DMS79 (cell line): ENCODE measurements at regions not wholly inside any gene's neighbourhood (a gene's known extent, or its start where the extent isn't known, plus 50 kb on each side); places are given as distances from the start of the nearest gene placed in this dataset.
A peak's percentile ranks its signal among the peaks of the same experiment; 100 is the strongest.
"Not testable (repeated sequence)": the region's sequence is repeated elsewhere in the genome, so short reads cannot be mapped to it uniquely, and the experiment has no call there.

Source experiments
- DNase-seq: peaks from one replicate; lab custom pipeline; 2025; lab: John Stamatoyannopoulos, UW

DNA sequence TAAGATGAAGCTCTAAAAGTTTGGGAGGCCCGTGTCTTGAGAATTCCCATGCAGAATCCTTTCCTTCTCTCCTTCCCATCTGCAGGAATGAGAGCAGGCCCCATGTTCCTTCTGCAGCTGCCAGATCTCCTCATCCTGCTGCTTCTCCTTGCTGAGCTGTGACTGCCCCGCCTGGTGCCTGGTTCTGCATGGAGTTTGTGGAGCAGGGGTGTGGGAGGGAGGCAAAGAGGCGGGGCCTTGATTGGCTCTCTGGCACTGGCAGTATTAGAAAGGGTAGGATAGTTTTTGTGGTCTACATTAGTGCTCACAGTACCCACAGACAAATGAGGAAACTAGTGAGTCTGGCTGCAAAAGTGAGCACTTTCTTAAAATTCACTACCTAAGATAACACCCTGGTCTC is 91.1 kb upstream of the CLPB start:
- no peak for DNase-seq

DNA sequence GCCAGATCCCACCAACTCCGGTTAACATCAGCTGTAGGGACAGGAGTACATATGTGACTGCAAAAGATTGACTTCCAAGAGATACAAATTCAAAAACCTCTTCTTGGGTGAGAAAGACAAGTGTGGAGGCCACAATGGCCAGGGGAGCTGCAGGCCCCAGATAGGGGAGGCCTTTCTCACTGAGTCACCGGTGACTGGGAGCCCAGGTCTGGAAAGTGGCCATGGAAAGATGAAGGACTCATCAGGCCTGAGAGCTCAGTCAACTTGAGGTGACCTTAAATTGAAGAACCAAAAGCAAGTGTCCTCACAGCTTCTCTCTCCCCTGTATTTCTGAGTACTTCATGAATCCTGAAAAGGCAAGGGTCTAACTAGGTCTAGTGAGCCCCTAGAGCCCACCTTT is 90.4 kb upstream of the CLPB start:
- DNase-seq: no peak

DNA sequence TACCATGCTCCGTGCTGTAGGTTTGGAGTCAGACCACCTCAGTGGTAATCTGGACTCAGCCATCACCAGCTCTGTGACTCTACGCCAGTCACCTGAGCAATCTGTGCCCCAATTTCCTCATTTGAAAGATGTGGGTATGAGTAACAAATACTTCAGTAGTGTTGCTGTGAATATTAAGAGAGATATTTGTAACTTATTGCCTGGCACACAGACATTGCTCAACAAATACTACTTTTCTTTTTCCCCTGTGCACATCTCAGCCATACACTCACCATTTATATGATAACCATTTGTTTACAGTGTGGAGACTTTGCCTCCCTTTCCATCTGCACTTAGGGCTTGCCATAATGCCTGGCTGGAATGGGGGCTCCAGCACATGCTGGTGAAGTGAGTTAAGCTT is 89.7 kb upstream of the CLPB start:
- no peak for DNase-seq

DNA sequence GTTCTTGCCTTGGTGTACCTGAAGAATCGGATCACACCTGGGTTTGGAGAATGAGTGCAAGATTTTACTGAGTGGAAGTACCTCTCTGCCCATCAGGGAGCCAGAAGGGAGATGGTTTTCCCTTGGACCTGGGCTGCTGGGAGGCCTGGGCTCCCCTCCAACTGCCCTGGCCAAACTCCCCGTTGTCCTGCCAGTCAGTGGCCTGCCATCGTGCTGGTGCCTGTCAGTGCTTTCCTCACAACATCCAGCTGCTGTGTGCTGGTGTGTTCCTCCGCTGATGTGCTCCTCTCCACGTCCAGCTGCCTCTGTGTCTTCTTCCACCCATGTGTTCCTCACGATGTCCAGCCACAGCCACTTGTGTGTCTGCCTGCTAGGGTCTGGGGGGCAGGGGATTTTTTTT is 87.9 kb upstream of the CLPB start:
- no peak for DNase-seq

DNA sequence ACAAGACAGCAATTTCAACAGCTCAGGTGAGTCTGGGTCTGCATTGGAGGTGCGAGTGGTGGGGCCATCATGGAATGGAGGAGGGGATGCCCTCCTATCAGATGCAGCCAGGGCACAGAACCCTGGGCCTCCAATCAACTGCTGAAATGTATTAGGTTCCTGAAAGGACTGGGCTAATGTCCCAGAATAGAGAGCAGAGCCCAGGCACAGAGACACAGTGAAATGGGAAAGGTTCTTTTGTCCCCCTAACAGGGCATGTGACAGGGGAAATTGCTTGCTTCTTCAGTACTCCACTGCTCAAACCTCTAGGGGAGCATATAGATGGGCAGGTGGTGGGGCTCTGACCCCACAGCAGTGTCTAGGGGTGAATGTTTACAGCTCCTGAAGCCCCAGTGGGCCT is 87.3 kb upstream of the CLPB start:
- no peak for DNase-seq

DNA sequence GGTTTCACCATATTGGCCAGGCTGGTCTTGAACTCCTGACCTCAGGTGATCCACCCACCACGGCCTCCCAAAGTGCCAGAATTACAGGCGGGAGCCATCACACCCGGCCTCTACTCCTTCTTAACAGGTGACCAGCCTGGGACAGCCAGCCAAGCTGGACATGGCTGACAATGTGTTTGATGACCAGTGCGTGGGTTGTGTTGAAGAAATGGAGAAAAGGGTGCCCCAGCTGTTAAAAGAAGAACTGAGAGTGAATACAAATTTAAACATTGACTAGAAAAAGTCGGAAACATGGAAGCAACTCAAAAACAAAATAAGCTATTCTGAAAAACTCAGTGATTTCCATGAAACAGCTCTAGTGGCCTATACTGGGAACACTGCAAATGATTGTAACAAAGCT is 86.5 kb upstream of the CLPB start:
- no peak for DNase-seq

DNA sequence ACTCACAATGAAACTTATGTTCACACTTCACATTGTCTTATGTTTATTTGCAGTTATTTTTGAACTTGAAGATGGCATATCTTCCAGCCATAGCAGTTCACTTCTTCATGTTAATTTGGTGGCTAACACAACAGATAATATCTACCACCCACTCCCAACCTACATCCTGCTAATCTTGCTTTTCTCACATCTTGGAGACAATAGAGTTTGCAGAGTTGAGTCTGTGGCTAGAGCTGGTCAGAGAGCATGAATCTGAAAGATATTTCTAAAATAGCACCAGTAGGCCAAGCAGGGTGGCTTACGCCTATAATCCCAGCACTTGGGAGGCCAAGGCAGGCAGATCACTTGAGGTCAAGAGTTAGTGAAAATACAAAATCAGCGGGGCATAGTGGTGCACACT is 85.6 kb upstream of the CLPB start:
- DNase-seq: not testable (repeated sequence)

DNA sequence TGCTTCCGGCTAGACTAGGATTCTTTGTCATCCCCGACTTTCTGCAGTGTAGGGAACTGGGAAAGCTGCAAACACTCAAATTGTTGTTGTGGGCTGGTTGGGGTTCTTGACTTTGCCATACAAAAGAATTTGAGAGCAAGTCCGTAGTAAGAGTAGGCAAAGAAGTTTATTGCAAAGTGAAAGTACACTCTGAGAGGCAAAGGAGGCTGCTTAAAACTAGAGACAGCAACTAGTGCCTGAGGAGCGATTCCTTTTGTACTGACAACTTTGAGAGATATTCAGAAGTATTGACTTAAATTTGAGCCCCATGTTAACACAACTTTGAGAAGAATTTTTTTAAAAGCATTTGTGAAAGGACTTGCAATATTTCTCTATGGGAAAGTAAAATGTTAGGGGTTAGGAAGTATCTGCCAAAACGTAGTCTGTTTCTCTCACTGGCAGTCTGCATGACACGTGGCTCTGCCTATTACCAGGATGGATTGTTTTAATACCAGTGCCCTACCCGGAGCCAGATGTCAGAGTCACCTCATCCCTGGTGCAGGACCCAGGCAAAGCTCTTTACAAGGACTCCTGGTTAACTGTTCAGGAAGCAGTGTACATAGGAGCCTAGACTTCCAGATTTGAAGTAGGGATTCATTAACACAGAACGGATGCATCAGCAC is 85.0 kb upstream of the CLPB start:
- DNase-seq: no peak

DNA sequence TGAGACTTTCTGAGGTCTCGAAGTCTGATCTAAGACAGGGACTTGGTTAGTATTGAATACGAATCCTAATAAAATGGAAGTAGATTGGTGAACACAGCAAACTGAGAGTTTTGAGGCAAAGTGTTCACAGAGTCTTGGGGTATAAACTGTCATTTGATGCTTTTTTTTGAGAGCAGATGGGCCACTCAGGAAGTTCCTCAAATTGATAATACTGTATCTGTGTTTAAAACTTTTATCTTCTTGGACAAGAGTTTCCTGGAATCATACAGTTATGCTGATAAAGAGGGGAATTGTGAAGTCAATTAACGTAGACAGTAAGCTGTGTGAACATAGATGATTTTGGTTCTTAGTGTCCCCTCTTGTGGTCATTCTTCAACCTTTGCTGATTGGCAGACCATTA is 80.0 kb upstream of the CLPB start:
- DNase-seq: no peak

DNA sequence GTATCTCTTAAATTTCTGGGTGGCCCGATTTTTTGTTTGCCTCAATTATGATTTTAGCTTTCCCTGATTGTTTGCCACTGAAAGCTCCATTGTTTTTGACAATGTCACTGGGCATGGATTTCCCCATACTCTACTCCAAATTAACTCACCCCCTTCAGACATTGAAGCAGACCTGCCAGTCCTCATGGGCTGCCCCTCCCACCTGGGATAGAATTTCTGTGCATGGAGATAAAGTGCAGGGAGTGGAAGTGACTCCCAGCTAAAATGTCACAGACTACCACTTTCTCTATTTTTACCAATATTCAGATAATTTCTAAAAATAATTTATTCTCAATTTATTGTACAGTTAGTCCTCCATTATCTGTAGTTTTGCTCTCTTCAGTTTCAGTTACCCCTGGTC is 79.1 kb upstream of the CLPB start:
- DNase-seq: peak; percentile 68

DNA sequence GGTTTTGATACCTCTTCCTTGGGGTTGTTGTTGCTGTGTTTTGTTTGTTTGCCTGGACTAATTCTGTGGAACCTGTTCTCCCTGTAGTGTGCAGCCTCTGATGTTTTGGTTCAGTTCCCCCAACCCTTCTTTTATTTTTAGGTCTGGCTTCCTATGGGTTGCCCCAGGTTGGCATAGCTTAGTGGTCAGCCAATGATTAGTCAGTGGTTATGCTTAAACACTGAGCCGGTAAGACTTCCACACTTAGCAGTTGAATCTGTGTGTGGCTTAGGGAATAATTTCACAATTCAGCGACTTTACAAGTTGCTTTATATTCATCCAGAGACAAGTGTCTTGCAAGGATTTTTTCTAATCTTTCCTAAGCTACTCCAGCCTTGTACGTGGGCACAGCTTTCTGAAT is 78.6 kb upstream of the CLPB start:
- DNase-seq: peak; percentile 81

DNA sequence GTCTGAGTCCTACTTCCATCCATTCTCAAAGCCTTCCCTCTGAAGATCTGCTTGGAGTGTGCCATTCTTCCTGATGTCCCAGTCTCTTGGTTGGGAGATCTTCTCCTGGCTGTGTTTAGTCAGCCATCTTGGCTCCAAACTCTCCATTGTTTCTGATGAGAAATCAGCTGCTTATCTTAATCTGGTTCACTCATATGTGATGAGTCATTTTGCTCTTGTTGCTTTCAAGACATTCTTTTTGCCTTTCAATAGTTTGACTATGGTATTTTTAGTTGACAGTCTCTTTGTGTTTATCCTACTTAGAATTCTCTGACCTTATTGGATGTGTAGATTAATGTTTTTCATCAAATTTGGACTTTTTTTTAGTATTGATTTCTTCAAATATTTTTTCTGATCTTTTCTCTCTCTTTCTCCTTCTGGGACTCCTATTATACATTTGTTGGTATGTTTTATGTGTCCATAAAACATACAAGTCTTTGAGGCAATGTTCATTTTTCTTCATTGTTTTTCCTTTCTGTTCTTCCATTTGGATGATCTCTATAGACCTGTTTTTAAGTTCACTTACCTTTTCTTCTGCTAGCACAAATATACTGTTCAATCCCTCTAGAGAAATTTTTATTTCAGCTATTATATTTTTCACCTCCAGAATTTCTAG is 77.2 kb upstream of the CLPB start:
- DNase-seq: no peak

DNA sequence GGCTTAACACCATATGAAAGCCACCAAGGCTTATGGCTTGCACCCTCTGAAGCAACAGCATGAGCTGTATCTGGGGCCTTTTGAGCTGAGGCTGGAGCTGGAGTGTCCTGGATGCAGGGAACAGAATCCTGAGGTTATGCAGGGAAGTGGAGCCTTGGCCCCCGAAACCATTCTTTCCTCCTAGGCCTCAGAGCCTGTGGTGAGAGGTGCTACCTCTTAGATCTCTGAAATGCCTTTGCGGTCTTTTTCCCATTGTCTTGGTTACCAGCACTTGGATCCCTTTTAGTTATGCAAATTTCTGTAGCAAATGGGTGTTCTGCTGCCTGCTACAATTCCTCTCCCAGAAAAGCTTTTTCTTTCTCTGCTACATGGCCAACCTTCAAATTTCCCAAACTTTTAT is 72.7 kb upstream of the CLPB start:
- DNase-seq: no peak

DNA sequence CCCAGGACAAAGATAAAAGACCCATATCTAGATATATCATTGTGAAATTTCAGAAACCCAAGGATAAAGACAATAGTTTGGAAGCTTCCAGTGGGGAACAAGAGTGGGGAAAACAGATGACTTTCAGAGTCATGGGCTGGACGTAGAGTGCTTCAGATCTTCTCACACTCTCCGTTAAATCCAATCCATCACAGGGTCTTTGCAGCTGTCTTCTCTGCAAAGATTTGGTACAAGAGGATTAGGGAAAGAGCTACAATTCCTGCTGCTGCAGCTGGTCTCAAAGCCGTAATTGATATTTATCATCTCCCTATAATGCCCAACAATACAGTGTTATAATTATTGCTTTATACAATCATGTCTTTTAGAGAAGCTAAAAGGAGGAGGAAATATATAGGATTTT is 63.4 kb upstream of the CLPB start:
- no peak for DNase-seq

DNA sequence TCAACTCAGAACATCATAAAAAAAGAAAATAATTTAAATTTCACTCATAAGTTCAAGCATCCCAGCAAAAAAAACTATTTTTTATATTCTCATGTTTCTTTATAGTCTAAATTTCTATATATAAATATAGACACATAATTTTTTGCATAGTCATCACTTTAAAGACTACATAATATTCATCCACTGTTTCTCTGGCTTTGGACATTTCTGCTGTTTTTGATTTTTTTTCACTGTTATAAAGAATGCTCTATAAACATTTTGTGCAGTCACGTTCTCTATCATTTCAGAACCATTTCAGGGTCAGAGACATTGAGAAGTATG is 59.7 kb upstream of the CLPB start:
- no peak for DNase-seq

DNA sequence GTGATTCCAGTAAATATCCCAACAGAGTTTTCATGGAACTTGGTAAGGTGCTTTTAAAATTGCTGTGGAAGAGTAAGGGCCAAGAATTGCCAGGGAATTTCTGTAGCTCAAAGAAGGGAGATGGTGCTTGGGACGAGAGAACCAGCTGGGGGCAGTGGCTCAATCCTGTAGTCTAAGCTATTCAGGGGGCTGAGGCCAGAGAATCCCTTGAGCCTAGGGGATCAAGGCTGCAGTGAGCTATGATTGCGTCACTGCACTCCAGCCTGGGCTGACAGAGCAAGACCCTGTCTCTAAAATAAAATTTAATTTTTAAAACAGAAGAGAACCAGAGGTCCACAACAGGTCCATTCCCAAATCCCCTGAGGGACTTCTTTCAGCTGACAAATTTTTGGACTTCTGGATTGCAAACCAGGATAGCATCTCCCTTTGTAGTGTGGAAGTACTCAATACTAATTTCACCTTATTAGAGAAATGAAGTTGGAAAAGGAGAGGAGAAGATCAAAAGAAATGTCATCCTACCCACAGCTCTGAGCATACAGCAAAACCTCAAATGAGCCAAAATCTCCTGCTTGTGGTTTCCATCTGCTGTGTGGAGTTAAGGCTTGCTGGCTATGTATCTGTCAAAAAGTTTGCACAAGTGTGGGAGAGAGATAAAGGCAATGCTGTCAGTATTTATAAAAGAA is 59.2 kb upstream of the CLPB start:
- DNase-seq: no peak

DNA sequence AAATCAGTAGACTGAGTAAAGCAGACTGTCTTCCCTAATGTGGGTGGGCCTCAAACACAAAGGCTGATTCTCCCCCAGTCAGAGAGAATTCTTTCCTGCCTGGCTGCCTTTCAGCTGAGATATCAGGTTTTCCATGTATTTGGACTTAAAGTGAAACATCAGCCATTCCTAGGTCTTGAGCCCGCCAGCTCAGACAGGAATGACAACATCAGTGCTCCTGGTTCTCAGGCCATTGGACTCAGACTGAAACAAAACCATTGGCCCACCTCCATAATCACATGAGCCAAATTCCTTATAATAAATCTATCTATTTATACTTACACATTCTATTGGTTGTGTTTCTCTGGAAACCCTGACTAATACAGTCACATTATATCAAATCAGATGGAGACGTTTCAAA is 56.7 kb upstream of the CLPB start:
- DNase-seq: no peak
